ENCODE measurements at regions not wholly inside any gene's neighbourhood (a gene's known extent, or its start where the extent isn't known, plus 50 kb on each side); places are given as distances from the start of the nearest gene placed in this dataset.

DNA sequence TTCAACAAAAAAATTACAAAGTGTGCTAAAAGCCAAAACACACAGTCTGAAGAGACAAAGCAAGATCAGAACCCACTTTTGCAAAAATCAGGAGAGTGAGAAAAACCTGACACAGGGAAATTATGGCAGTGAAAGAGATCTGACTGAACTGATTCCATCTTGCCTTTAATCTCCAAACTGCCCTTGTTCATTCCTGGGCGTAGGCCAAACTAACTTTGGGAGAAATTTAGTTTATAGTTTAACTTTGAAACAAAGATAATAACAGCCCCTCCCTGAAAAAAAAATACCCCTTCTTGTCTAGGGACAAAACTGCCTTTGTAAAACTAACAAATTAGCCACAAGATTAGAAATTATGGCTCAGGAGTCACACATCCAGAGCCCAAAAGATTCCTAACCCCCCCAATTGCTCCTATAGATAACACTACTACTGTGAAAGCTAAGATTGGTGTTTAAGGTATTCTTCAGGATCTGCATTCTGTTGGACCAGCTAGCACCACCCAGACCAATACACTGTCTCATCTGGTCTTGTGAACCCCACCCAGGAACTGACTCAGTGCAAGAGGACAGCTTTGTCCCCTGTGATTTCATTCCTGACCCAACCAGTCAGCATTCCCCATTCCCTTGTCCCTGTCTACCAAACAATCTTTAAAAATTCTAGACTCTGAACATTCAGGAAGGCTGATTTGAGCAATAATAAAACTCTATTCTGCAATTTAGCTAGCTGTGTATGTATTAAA is 226.1 kb upstream of the SH3BP4 start:
- Histone ChIP-seq H3K27ac (ENCODE audit: low read depth, low read length) (peak overlapping the region; percentile 67), H3K4me1 (ENCODE audit: control insufficient read depth, insufficient read depth, low read length, unreplicated experiment) (peaks cover 21% of the 10 kb centered on the region), H3K27me3 (ENCODE audit: insufficient read depth, low read length) (no peaks in the 10 kb centered on the region), H3K4me3 (ENCODE audit: low read depth, low read length) (no peak overlapping the region), H3K79me2 (ENCODE audit: control insufficient read depth, insufficient read depth, low read length, unreplicated experiment) (no peaks in the 10 kb centered on the region), H2AFZ (ENCODE audit: low read length, unreplicated experiment) (peak overlapping the region; percentile 13), H3K36me3 (ENCODE audit: insufficient read depth, low read length) (no peaks in the 10 kb centered on the region)

- Histone ChIP-seq H3K27ac (ENCODE audit: low read depth, low read length) (0 out of 2 replicates have a peak overlapping the region, but pooled peaks have one; percentile 67), H3K27me3 (ENCODE audit: insufficient read depth, low read length) (no peaks in the 10 kb centered on the region), H2AFZ (ENCODE audit: low read length, unreplicated experiment) (no peak overlapping the region), H3K4me1 (ENCODE audit: control insufficient read depth, insufficient read depth, low read length, unreplicated experiment) (peaks cover 21% of the 10 kb centered on the region), H3K79me2 (ENCODE audit: control insufficient read depth, insufficient read depth, low read length, unreplicated experiment) (no peaks in the 10 kb centered on the region), H3K4me3 (ENCODE audit: low read depth, low read length) (no peak overlapping the region), H3K36me3 (ENCODE audit: insufficient read depth, low read length) (no peaks in the 10 kb centered on the region)
Measured at GRCh38 chr2:234724850-234725249, 227.0 kb upstream of the SH3BP4 start.

DNA sequence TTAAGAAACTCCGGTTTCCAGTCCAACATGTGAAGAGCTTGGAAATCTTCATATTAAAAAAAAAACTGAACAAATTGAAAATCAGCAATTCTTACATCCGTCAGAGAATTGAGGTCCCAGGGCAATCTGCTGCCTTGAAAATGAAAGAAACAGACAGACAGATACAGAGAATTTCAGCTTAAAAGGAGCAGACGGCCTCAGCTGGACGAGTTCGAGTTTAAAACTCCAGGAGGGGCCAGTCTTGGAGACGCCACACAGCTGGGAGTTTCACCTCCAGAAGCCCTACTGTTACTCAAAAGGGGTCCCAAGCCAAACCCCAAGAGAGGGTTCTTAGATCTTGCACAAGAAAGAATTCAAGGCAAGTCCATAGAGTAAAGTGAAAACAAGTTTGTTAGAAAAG is 226.5 kb upstream of the ARL4C start:
- Histone ChIP-seq H2AFZ (ENCODE audit: low read length, unreplicated experiment) (peak overlapping the region; percentile 70), H3K4me3 (ENCODE audit: low read depth, low read length) (peak overlapping the region; percentile 52), H3K27ac (ENCODE audit: low read depth, low read length) (no peak overlapping the region), H3K27me3 (ENCODE audit: insufficient read depth, low read length) (no peaks in the 10 kb centered on the region), H3K36me3 (ENCODE audit: insufficient read depth, low read length) (no peaks in the 10 kb centered on the region), H3K79me2 (ENCODE audit: control insufficient read depth, insufficient read depth, low read length, unreplicated experiment) (no peaks in the 10 kb centered on the region), H3K4me1 (ENCODE audit: control insufficient read depth, insufficient read depth, low read length, unreplicated experiment) (peaks cover 21% of the 10 kb centered on the region)

DNA sequence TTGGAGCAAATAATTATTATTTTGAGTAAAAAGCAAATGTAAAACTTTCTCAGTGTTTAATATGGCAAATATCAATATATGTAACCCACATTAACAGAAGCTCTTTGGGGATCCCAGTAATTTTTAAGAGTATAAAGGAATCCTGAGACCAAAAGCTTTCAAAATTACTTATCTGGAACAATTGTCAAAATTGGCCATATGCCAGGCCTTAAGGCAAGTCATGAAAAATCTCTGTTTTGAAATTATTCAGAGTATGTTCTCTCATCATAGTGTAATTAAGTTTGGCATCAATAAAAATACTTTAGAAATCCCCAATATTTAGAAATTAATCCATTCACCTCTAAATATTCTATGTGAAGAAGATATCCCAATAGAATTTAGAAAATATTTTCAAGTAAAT is 225.3 kb upstream of the ARL4C start:
- Histone ChIP-seq H3K27me3 (ENCODE audit: insufficient read depth, low read length) (no peaks in the 10 kb centered on the region), H2AFZ (ENCODE audit: low read length, unreplicated experiment) (no peak overlapping the region), H3K79me2 (ENCODE audit: control insufficient read depth, insufficient read depth, low read length, unreplicated experiment) (no peaks in the 10 kb centered on the region), H3K27ac (ENCODE audit: low read depth, low read length) (no peak overlapping the region), H3K4me1 (ENCODE audit: control insufficient read depth, insufficient read depth, low read length, unreplicated experiment) (peaks cover 21% of the 10 kb centered on the region), H3K4me3 (ENCODE audit: low read depth, low read length) (no peak overlapping the region), H3K36me3 (ENCODE audit: insufficient read depth, low read length) (no peaks in the 10 kb centered on the region)

GRCh38 chr2:234719116-234719716 is 222.3 kb upstream of the ARL4C start:
- H3K4me1 ChIP-seq (ENCODE audit: control insufficient read depth, insufficient read depth, low read length, unreplicated experiment): peaks cover 1% of the 10 kb centered on the region
- no peaks in the 10 kb centered on the region for H3K27me3 ChIP-seq (ENCODE audit: insufficient read depth, low read length)
- H3K27ac ChIP-seq (ENCODE audit: low read depth, low read length): no peak overlapping the region
- H3K36me3 ChIP-seq (ENCODE audit: insufficient read depth, low read length): no peaks in the 10 kb centered on the region
- H2AFZ ChIP-seq (ENCODE audit: low read length, unreplicated experiment): no peak overlapping the region
- no peak overlapping the region for H3K4me3 ChIP-seq (ENCODE audit: low read depth, low read length)
- H3K79me2 ChIP-seq (ENCODE audit: control insufficient read depth, insufficient read depth, low read length, unreplicated experiment): no peaks in the 10 kb centered on the region

- H3K36me3 ChIP-seq (ENCODE audit: insufficient read depth, low read length): no peaks in the 10 kb centered on the region
- no peak overlapping the region for H2AFZ ChIP-seq (ENCODE audit: low read length, unreplicated experiment)
- no peak overlapping the region for H3K27ac ChIP-seq (ENCODE audit: low read depth, low read length)
- no peaks in the 10 kb centered on the region for H3K79me2 ChIP-seq (ENCODE audit: control insufficient read depth, insufficient read depth, low read length, unreplicated experiment)
- no peaks in the 10 kb centered on the region for H3K4me1 ChIP-seq (ENCODE audit: control insufficient read depth, insufficient read depth, low read length, unreplicated experiment)
- 0 out of 2 replicates have a peak, but pooled peaks cover 6% of the 10 kb centered on the region for H3K27me3 ChIP-seq (ENCODE audit: insufficient read depth, low read length)
- no peak overlapping the region for H3K4me3 ChIP-seq (ENCODE audit: low read depth, low read length)
Measured at GRCh38 chr2:234716271-234716670, 219.4 kb upstream of the ARL4C start.

- no peak overlapping the region for H2AFZ ChIP-seq (ENCODE audit: low read length, unreplicated experiment)
- H3K27ac ChIP-seq (ENCODE audit: low read depth, low read length): no peak overlapping the region
Measured at GRCh38 chr2:234715671-234716250, 218.9 kb upstream of the ARL4C start.

DNA sequence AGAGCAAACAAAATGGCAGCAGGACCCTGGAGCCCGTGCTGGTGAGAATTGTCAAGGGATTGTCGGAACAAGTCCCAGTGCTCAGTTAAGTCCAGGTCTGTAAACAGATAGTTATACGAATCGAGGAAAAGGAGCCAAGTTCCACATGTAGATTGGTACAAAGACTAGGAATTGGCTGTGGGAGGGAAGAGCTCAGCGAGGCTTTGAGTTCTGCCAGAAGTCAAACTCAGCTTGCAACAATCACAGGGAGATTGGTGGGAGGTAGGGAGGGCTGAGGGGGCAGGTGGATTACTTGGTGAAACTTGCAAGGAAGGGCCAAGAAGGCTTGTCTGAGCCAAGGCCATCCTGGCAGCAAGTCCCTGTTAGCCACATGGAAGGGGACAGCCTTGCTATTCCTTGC is 217.8 kb upstream of the ARL4C start:
- H2AFZ ChIP-seq (ENCODE audit: low read length, unreplicated experiment): no peak overlapping the region
- H3K4me1 ChIP-seq (ENCODE audit: control insufficient read depth, insufficient read depth, low read length, unreplicated experiment): no peaks in the 10 kb centered on the region
- H3K36me3 ChIP-seq (ENCODE audit: insufficient read depth, low read length): no peaks in the 10 kb centered on the region
- no peaks in the 10 kb centered on the region for H3K79me2 ChIP-seq (ENCODE audit: control insufficient read depth, insufficient read depth, low read length, unreplicated experiment)
- H3K27me3 ChIP-seq (ENCODE audit: insufficient read depth, low read length): 0 out of 2 replicates have a peak, but pooled peaks cover 6% of the 10 kb centered on the region
- H3K4me3 ChIP-seq (ENCODE audit: low read depth, low read length): no peak overlapping the region
- no peak overlapping the region for H3K27ac ChIP-seq (ENCODE audit: low read depth, low read length)

More at GRCh38 chr2:234715671-234716250, 218.9 kb upstream of the ARL4C start:
- Histone ChIP-seq H3K27me3 (ENCODE audit: insufficient read depth, low read length) (0 out of 2 replicates have a peak, but pooled peaks cover 6% of the 10 kb centered on the region), H3K36me3 (ENCODE audit: insufficient read depth, low read length) (no peaks in the 10 kb centered on the region), H3K79me2 (ENCODE audit: control insufficient read depth, insufficient read depth, low read length, unreplicated experiment) (no peaks in the 10 kb centered on the region), H3K4me1 (ENCODE audit: control insufficient read depth, insufficient read depth, low read length, unreplicated experiment) (no peaks in the 10 kb centered on the region), H3K4me3 (ENCODE audit: low read depth, low read length) (no peak overlapping the region)

DNA sequence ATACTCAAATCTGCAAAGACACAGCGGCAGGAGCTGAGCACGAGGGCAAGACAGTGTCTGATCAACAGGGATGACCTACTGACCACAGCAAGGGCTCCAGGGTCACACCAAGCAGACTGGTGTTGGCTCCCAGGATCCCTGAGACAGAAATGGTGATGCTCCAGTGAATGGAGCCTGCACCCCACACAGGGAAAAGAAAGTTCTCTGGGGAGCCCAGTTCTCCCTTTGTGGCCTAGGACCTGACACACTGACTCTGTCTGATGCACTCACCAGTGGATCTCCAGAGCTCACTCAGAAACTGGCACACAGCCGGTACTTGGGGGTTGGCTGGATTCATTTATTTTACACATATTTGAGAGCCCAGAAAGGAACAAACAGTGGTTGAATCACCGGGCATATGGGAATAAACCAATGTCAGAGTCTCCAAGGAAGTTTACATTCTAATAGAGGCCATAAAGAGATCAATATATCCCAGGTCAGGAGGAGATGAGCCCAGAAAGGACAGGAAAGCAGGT is 215.6 kb upstream of the ARL4C start:
- no peaks in the 10 kb centered on the region for H3K4me1 ChIP-seq (ENCODE audit: control insufficient read depth, insufficient read depth, low read length, unreplicated experiment)

GRCh38 chr2:234711308-234711707 is 214.4 kb upstream of the ARL4C start:
- no peak overlapping the region for H3K27ac ChIP-seq (ENCODE audit: low read depth, low read length)
- H3K36me3 ChIP-seq (ENCODE audit: insufficient read depth, low read length): no peaks in the 10 kb centered on the region
- no peak overlapping the region for H3K4me3 ChIP-seq (ENCODE audit: low read depth, low read length)
- 0 out of 2 replicates have a peak, but pooled peaks cover 6% of the 10 kb centered on the region for H3K27me3 ChIP-seq (ENCODE audit: insufficient read depth, low read length)
- no peaks in the 10 kb centered on the region for H3K4me1 ChIP-seq (ENCODE audit: control insufficient read depth, insufficient read depth, low read length, unreplicated experiment)
- H3K79me2 ChIP-seq (ENCODE audit: control insufficient read depth, insufficient read depth, low read length, unreplicated experiment): no peaks in the 10 kb centered on the region
- no peak overlapping the region for H2AFZ ChIP-seq (ENCODE audit: low read length, unreplicated experiment)

More for the DNA sequence above, 215.6 kb upstream of the ARL4C start:
- 0 out of 2 replicates have a peak, but pooled peaks cover 6% of the 10 kb centered on the region for H3K27me3 ChIP-seq (ENCODE audit: insufficient read depth, low read length)
- no peak overlapping the region for H2AFZ ChIP-seq (ENCODE audit: low read length, unreplicated experiment)
- no peak overlapping the region for H3K27ac ChIP-seq (ENCODE audit: low read depth, low read length)
- H3K4me3 ChIP-seq (ENCODE audit: low read depth, low read length): no peak overlapping the region
- H3K36me3 ChIP-seq (ENCODE audit: insufficient read depth, low read length): no peaks in the 10 kb centered on the region
- no peaks in the 10 kb centered on the region for H3K79me2 ChIP-seq (ENCODE audit: control insufficient read depth, insufficient read depth, low read length, unreplicated experiment)

All from ACC112 (cell line).